HG03108 (cell line): ENCODE measurements at regions not wholly inside any gene's neighbourhood (a gene's known extent, or its start where the extent isn't known, plus 50 kb on each side); places are given as distances from the start of the nearest gene placed in this dataset.

ENCODE experiments used
- ATAC-seq: cut with Tn5 transposase; IDR thresholded peaks from one replicate; pipeline ENCODE4 v1.9.1; 2021; ENCODE audit warnings: moderate library complexity; ENCODE audit not compliant: unreplicated experiment

DNA sequence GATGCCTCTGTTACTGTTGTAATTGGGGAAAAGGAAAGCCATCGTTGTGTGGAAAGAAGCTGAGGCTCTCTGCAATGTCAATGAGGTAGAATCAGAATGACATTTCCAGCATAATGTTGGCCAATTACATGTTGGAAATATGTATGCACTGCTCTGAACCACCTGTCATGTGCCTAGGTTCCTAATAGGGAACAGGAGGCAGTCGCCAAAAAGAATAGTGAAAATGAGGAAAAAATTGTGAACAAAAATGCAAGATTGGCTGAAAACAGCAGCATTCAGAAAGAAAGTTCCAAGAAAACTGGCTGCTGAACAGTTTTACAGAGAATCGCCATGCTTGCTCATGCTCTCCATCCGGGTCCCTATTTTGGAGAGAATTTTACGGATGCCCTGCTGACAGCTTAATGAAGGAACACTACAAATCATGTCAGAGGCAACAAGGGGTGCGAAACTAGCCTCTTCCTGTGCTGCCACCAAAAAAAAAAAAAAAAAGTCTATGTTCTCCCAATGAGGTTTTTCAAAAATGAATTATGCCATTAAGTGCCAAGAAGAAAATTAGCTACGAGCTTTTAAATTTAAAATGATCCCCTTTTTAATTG is 305.9 kb upstream of the ARRDC4 start:
- ATAC-seq, result no peak

DNA sequence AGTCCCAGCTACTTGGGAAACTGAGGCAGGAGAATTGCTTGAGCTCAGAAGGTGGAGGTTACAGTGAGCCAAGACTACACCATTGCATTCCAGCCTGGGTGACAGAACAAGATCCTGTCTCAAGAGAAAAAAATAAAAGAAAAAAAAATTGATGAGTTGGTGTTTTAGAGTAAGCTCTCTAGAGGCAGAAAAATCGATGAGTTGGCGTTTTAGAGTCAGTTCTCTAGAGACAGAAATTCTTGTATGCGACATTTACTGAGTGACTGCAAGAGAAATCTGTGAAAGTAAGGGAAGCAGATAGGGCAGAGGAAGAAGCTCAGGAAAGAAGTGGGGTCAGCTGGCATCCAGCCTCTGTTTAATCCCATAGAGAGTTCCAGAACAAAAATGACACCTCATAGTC is 298.7 kb upstream of the ARRDC4 start:
- ATAC-seq, result no peak

DNA sequence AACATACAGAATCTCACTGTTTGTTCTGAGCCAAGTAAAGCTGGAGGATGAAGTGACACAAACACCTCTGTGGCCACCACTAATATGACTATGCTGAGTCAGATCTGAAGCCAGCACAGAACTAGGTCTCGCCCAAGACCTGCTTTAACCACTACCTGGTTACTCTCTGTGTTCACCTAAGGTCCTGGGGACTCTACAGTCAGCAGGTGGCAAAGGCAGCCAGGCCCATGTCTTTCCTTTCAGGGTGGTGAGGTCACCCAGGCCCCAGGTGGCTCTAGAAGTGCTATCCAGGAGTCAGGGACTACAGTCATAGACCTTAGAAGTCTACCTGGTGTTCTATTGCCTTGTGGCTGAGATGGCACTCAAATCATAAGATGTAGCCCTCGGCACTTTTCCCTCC is 287.9 kb upstream of the ARRDC4 start:
- ATAC-seq, result no peak

DNA sequence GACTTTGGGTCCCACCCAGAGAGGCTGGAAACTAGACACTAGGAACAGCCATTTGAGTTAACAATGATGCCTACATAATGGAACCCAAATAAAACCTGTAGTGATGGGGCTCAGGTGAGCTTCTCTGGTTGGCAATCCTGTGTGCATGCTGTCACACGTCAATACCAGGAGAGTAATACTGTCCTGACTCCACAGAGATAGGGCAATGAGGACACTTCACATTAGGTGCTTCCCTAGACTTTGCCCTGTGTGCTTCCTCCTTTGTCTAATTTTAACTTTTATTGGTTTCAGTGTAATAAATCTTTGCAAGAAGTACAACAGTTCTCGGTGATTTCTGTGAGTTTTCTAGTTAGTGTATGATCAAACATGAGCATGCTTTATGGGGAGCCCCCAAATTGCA is 281.8 kb upstream of the ARRDC4 start:
- no peak for ATAC-seq

DNA sequence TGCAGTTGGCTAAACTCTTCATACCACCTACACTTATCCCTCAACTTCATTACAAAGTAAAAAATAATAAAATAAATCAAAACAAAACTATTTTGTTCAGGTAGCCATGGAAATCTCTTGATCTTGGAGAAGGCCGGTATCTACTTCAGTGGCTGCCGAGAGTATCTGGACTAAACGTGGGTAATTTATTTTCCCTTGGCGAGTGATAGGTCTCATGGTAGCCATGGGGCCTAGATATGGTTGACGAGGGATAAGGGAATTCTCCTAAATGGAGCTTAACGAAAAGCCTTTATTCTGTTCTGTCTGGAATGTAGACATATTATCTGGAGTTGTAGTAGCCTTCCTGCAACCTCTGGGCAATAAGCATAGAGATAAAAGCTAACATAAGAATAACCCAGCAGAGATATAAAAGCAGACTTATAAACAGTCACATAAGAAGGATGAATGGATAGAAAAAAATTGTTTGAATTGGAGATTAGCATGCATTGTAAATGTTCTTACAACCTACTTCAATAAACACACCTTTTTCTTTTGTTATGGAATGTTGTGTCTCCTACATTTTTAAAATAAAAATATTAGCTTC is 281.3 kb upstream of the ARRDC4 start:
- ATAC-seq, result no peak

DNA sequence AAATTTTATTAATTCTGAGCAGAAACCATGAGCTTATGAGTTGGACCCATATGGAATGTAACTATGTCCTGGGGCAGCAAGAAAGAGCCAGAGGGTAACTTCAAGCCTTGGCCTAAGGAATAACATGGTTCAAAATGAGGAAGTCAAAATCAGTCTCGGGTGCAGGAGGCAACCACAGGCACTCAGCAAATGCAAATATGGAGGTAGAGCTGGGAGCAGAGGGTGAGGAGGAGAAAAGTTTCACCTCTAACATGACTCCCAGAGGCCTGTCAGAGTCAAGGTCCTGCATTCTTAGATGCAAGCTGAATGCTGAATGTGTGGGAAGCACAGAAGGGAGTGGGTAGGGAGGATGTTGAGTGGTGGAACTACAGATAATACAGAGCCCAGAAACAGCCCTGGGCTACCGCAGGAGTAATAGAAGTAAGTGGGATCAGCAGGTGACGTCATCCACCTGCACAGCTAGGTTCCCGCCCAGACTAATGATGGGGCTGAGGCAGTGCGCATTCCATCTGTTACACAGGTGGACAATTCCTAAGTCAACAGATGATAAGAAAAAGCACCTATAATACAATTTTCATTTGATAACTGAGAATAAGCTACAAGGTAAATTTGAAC is 279.8 kb upstream of the ARRDC4 start:
- ATAC-seq, result no peak

DNA sequence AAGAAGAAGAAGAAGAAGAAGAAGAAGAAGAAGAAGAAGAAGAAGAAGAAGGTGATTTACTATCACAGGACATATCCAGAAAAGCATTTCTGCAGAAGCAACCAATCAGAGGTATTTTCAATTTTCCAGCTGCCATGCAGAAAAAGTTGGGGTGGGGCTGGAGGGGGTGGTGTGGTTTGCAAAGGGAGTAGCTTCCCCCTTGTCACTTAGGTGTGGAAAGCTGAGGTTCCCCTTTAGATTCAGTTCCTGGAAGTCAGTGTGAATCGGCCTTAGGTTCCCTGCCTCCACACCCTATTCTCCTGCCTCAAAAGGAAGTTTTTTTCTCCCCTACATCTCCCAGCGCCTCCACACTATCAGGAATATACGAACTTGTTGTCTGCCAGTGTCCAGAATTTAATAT is 276.7 kb upstream of the ARRDC4 start:
- ATAC-seq, result no peak

DNA sequence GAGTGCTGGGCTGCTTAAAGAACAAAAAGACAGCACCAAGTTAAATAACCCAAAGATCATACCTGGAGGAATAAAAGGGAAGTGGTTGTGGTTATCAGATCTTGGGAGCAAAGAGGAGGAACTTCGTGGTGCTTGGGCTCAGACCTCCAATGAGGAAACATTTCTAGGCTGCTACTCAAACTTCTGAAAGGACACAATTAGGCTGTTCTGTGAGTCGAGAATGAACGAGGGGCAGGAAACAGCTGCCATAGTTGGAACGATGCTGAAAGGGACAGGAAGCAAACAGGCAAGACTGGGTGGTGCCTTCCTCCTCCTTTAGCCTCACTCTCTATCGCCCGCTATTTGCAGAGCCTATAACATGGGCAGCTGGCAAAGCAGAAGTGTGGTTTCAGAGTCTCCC is 276.3 kb upstream of the ARRDC4 start:
- no peak for ATAC-seq

DNA sequence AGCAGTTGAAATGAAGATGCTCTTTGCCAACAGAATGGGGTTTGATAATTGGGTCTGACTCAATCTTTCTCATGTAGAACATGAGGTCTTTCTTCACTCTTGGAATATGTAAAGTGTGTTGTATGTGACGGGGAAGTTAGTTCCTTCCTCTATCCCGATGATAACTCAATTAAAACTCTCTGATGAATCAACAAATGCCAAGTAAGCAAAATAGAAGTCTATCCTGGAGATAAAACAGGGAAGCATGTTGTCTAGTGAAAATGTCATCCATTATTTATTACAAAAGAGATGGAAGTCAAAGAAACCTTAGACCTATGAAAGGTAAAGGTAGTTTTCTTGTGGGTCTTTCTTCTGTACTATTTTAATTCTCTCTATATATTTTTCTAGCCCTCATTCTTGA is 274.2 kb upstream of the ARRDC4 start:
- ATAC-seq, result no peak

DNA sequence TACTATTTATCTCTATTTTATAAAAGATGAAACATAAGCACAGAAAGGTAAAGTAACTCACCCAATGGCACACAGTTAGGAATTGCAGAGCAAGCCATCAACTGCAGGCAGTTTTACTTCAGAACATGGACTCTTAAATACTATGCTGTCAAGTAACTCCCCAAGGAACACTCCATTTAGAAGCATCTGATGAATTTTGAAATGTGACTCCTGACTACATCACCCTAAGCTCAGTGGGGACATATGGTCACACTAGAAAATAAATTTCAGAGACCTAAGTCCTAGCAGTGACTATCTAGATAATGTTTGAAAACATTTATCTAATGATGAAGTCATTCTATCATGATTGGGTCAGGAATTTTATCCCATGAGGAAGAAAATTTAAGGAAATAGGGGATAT is 272.8 kb upstream of the ARRDC4 start:
- ATAC-seq, result no peak

DNA sequence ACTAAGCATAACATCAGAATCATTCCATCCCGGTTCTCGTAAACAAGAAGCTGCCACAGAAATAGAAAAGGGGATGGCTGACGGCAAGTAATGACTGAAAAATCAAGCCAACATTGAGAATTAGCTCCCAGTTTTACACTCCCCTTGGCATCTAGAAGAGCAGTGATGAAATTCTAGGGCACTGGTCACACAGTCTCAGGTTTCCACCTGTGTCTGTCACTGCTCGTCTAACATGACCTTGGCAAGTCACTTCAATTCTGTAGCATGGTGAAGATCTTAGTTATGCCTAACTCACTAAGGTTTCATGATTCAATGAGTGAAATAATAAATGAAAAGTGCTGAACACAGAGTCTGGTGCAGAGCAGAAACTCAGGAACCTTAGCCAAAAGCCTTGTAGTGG is 272.3 kb upstream of the ARRDC4 start:
- ATAC-seq, result no peak

DNA sequence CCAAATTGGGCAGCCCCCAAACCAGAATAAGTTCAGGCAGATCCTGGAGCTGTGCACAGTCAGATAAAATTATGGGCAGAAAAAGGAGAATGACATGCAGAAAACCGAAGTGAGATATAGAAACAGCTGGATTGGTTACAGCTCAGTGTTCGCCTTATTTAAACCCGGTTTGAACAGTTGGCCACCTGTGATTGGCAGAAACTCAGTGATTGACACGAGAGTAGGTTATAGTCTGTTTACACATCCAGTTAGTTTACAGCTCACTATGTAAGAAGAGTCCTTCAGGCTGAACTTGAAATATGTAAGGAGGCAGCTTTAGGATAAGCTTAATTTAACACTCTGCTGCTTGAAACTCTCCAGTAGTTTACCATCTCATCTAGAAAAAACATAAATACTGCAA is 271.6 kb upstream of the ARRDC4 start:
- no peak for ATAC-seq

DNA sequence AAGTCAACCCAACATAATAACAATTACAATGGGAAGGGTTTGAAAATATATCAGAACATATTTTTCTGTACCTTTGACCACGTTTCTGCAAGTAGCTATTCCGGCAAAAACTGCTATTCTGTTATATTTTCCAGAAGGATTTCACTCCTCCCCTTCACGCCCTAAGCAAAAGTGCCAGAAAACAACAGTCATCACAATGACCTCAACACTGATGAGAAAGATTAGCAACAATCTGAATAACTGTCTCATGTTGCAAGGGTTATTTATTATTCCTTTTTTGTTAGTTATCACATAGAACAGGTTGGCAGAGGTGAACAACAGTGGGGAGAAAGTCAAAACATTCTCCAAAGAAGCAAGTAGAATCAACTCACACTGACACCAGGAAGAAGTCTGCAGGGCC is 269.4 kb upstream of the ARRDC4 start:
- ATAC-seq, result no peak

DNA sequence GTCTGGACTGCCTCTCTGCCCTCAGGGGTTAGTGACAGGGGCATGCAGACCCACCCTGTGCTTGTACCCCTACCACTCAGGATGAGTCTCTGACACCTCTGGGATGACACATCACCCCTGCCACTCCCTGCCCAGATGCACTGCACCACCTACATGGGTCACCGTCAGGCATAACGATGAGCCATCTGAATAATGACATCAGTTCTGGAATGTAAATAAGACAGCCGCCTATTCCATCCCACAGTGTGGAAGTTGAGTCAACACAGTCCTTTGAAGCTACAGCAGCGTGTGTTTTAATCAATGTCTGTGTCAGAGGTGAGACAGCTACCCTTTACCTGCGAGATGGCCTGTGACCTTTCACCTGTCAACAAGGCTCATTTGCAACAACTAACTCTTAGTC is 268.7 kb upstream of the ARRDC4 start:
- no peak for ATAC-seq

DNA sequence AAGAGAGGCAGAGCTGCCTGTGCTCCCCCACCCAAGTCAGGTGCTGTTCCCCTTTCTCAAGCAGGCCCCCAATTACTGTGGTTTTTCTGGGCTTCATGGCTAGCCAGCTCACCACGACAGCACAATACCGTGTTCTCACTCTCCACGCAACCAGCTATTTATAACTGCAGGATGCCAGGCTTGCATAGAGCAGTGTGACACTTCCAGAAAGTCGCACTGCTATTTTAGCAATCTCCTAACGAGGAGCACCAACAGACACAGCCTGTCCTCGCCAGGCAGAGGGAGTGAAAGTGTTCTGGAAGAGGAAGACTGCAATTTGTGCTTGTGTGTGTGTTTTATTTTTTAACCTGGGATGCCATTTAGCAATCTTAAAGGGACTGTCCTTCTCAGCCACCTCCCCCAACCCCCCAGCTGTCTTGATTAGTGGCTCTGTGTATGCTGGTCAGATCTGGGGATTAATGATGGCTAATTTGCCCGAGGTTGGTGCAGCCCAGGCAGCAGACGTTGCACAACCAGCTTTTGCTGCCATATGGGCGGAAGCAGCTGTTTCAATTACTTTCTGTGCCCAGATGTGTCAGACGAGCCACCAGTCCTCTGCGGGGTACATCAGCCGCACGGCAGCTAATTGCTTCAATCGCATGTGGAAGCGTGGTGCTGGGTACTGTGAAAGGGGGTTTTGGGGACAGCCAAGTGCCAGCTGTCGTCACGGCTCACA is 268.0 kb upstream of the ARRDC4 start:
- ATAC-seq, result no peak

DNA sequence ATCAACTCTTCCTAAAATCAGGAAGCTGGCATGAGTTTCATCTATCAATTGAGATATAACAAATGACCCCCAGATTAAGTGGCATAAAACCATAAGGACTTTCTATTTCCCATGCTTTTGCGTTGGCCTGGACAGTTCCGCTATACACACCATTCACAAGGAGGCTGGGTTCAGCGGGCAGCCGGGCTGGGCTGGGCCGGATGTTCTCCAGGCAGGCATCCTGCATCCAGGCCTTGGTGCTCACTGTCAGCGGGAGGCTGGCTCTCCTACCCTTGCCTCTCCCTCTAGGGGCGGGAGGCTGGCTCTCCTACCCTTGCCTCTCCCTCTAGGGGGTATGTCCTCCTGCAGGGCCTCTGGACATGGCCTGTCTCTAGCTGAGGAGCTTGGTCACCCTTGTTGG is 266.0 kb upstream of the ARRDC4 start:
- no peak for ATAC-seq

DNA sequence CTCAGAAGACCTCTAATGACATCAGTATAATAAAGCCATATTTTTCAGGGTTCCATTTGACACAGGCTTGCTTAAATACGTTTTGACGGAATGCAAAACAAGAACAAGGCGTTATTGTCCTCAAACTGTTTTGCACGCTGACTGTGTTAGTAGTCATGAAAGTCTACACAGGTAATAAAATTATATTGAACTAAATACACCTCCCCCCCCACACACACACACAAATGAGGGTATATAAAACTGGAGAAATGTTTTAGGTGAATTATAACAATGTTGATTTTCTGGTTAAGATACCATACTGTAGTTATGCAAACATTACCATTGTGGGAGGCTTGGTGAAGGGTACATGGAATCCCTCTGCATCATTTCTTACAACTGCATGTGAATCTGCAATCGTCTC is 257.1 kb upstream of the ARRDC4 start:
- ATAC-seq, result no peak

DNA sequence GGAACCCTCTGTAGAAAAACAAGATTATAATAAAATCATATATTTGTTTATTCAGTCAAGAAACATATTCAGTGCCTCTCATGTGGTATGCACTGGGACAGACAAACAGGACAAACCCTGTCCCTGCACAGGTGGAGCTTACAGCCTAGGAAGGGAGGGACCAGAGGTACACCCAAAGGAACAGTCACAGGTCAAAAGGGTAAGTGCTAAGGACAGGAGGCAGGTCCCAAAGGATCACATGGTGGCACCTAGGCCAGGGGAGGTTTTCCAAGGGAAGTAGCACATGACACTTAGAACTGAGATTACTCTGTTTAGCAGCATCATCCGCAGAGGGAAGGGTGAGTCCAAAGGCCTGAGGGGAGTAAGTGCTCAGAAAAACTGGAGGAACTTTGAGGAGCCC is 254.4 kb upstream of the ARRDC4 start:
- ATAC-seq, result no peak

DNA sequence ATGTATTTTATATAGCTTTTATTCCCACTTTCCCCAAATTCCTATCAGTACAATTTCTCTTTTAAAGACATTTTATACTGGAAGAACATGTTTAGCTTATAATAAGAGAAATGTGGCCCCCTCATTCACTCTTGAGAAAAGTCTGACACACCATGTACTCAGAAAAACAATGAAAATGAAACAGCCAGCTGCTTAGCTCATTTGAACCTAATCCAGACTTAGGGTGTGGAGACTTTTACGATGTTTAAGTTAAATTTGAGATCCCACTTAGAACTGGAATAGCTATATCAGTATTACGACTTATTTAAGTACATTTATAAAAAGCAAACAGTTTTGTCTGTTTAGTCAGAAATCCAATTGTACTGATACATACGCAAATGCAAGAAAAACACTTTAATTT is 252.3 kb upstream of the ARRDC4 start:
- no peak for ATAC-seq

DNA sequence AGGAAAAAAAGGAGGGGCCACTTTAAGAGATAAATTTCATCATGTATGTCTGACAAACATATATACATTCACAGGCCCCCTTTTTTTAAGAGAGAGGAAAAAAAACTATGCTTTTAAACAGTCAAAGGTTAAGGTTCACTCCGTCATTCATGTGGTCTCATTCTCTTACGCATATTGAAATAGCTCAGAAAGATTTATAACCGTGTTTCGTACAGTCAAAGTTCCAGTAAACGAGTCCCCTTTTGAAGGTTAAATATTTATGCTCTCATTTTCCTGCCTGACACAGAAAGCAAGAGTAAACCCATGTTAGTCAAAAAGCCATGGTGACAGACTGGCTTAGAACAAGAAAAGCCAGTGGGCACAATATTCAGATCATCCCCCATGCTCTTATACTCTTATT is 248.0 kb upstream of the ARRDC4 start:
- ATAC-seq, result no peak

DNA sequence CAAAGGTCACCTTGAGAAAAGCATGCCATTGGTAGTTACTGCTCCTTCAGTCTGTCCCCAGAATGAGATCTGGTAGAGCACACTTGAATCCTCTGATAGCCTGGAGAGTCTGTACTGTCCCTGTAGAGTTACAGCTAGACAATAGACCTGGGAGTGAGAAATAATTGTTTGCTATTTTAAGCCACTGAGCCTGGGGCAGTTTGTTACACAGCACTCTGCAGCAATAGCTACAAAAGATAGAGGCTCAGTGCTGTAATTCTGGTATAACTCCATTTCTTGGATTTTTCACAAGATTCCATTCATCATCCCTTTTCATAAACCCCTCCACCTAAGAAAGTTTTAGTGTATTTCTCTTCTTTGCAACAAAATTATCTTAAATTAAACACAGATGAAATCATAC is 242.7 kb upstream of the ARRDC4 start:
- ATAC-seq, result no peak

DNA sequence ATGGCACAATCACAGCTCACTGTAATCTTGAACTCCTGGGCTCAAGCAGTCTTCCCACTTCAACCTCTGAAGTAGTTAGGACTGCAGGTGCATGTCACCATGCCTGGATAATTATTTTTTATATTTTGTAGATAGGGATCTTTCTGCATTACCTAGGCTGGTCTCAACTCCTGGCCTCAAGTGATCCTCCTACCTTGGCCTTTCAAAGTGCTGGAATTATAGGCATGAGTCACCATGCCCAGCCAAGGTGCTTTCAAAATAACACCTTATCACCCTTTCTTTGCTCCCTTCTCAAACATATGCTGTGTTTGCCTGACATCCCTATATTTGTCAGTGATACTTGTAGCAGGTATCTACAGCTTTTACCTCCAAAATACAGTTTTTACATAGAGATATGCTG is 242.0 kb upstream of the ARRDC4 start:
- no peak for ATAC-seq
